ENCODE measurements at regions not wholly inside any gene's neighbourhood (a gene's known extent, or its start where the extent isn't known, plus 50 kb on each side); places are given as distances from the start of the nearest gene placed in this dataset.

DNA sequence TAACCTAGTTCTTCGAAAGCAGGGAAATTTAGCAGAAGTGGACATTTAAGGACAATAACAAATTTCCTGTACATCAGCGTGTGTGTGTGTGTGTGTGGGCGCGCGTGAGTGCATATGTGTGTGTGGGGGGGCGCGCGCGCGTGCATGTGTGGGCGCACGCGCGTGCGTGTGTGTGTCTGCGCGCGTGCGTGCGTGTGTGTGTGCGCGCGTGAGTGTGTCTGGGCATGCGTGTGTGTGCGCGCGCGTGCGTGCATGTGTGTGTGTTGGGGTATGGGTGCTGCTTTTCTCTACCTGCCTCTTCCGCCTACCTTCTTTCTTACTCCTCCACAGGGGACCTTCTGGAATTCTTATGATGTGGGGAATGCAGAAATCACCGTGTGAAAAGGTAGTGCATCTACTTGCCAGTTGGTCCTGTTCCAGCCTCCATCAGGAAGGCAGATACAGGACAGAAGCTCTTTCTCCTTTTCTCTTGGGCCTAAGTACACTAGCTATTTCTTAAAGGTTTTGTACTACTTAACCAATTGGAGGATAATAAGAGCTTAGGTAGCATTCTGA, 165.4 kb upstream of the KCNK2 start:
- H3K9me3 ChIP-seq (ENCODE audit: control insufficient read depth, low read length): no peaks in the 10 kb centered on the region
- H3K27me3 ChIP-seq (ENCODE audit: control insufficient read depth, insufficient read depth, low read length, poor library complexity, severe bottlenecking): no peaks in the 10 kb centered on the region
- H3K4me1 ChIP-seq (ENCODE audit: control insufficient read depth, insufficient read depth, low read length): peaks cover 7% of the 10 kb centered on the region
- no peak for TF ChIP-seq CTCF (conservative IDR thresholded peaks at IDR 0.05)
- Mint-ChIP-seq H3K27me3 (ENCODE audit: insufficient read depth) (no peaks in the 10 kb centered on the region), H3K4me3 (no peak overlapping the region), H3K27ac (peak overlapping the region; percentile 6), H3K36me3 (ENCODE audit: low read depth) (no peaks in the 10 kb centered on the region), H3K4me1 (peaks cover 48% of the 10 kb centered on the region), H3K9me3 (no peaks in the 10 kb centered on the region)
- no peak overlapping the region for H3K4me3 ChIP-seq (ENCODE audit: low read length)
- no peak overlapping the region for H3K9ac ChIP-seq (ENCODE audit: extremely low read depth, low read length, poor library complexity, severe bottlenecking)
- WGBS, 2 experiments (ENCODE audit: insufficient coverage in 1 of 2, insufficient read length in 1 of 2): 93 to 95% methylated on average over 7 to 22 of the region's 31 CpGs
- no peaks in the 10 kb centered on the region for H3K36me3 ChIP-seq (ENCODE audit: control insufficient read depth, insufficient read depth, low read length)
- DNase-seq: no peak
- no peak overlapping the region for H3K27ac ChIP-seq (ENCODE audit: low read depth, low read length)

GRCh38 chr1:214918745-214919144, 163.8 kb upstream of the KCNK2 start:
- Mint-ChIP-seq H3K4me1 (peaks cover 55% of the 10 kb centered on the region), H3K9me3 (no peaks in the 10 kb centered on the region), H3K36me3 (ENCODE audit: low read depth) (no peaks in the 10 kb centered on the region), H3K27me3 (ENCODE audit: insufficient read depth) (no peaks in the 10 kb centered on the region), H3K4me3 (no peak overlapping the region), H3K27ac (no peak overlapping the region)
- WGBS, 2 experiments (ENCODE audit: insufficient coverage in 1 of 2, insufficient read length in 1 of 2): 93% methylated on average over 4 of the region's 4 CpGs
- no peaks in the 10 kb centered on the region for H3K36me3 ChIP-seq (ENCODE audit: control insufficient read depth, insufficient read depth, low read length)
- no peaks in the 10 kb centered on the region for H3K9me3 ChIP-seq (ENCODE audit: control insufficient read depth, low read length)
- no peaks in the 10 kb centered on the region for H3K27me3 ChIP-seq (ENCODE audit: control insufficient read depth, insufficient read depth, low read length, poor library complexity, severe bottlenecking)
- no peak overlapping the region for H3K9ac ChIP-seq (ENCODE audit: extremely low read depth, low read length, poor library complexity, severe bottlenecking)
- peaks cover 7% of the 10 kb centered on the region for H3K4me1 ChIP-seq (ENCODE audit: control insufficient read depth, insufficient read depth, low read length)
- no peak overlapping the region for H3K4me3 ChIP-seq (ENCODE audit: low read length)
- H3K27ac ChIP-seq (ENCODE audit: low read depth, low read length): no peak overlapping the region
- DNase-seq: no peak
- no peak for TF ChIP-seq CTCF (conservative IDR thresholded peaks at IDR 0.05)

DNA sequence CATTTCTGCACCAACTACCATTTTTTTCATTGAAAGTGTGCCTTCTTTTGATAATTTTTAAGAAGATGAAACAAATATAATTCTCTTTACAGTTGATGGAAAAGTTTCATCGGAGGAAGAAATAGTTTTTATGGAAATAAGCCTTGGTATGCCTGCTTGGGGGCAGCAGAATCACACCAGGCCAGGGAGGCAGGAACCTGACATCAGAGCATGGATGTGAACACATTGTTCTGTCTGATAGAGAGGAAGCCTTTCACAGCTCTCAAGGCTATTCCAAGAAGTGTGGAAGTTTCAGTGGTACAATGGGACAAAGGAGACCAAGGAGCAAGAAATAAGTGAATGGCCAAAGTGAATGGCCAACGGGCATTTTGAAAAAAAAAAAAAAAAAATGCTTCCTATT, 162.2 kb upstream of the KCNK2 start:
- no peaks in the 10 kb centered on the region for H3K27me3 Mint-ChIP-seq (ENCODE audit: insufficient read depth)
- Histone ChIP-seq H3K27ac (ENCODE audit: low read depth, low read length) (no peak overlapping the region), H3K4me3 (ENCODE audit: low read length) (no peak overlapping the region), H3K9me3 (ENCODE audit: control insufficient read depth, low read length) (no peaks in the 10 kb centered on the region), H3K4me1 (ENCODE audit: control insufficient read depth, insufficient read depth, low read length) (peaks cover 7% of the 10 kb centered on the region), H3K27me3 (ENCODE audit: control insufficient read depth, insufficient read depth, low read length, poor library complexity, severe bottlenecking) (no peaks in the 10 kb centered on the region), H3K9ac (ENCODE audit: extremely low read depth, low read length, poor library complexity, severe bottlenecking) (no peak overlapping the region), H3K36me3 (ENCODE audit: control insufficient read depth, insufficient read depth, low read length) (no peaks in the 10 kb centered on the region)
- H3K4me1 Mint-ChIP-seq: peaks cover 60% of the 10 kb centered on the region
- no peak for DNase-seq
- H3K9me3 Mint-ChIP-seq: no peaks in the 10 kb centered on the region
- no peak overlapping the region for H3K4me3 Mint-ChIP-seq
- peak overlapping the region; percentile 44 for H3K27ac Mint-ChIP-seq
- no peaks in the 10 kb centered on the region for H3K36me3 Mint-ChIP-seq (ENCODE audit: low read depth)
- 79 to 83% methylated on average over 2 of the region's 2 CpGs for WGBS, 2 experiments (ENCODE audit: insufficient coverage in 1 of 2, insufficient read length in 1 of 2)
- peak; percentile 18 for TF ChIP-seq CTCF (conservative IDR thresholded peaks at IDR 0.05)
